ENCODE measurements at regions not wholly inside any gene's neighbourhood (a gene's known extent, or its start where the extent isn't known, plus 50 kb on each side); places are given as distances from the start of the nearest gene placed in this dataset.

GRCh38 chr9:25960178-25960577 lies 281.9 kb upstream of the TUSC1 start:
- no peak overlapping the region for H2AFZ ChIP-seq (ENCODE audit: low read length)
- TF ChIP-seq KDM1A (IDR thresholded peaks at IDR 0.05; ENCODE audit: borderline replicate concordance, low read length) (no peak), SIN3A (conservative IDR thresholded peaks at IDR 0.05 in 1 of 2, IDR thresholded peaks at IDR 0.05 in 1 of 2; ENCODE audit: low read depth in 1 of 2, low read length in 2 of 2) (no peak), GABPA (IDR thresholded peaks at IDR 0.05; ENCODE audit: borderline replicate concordance, insufficient read depth, low read length) (no peak), CBX8 (IDR thresholded peaks at IDR 0.05; ENCODE audit: borderline replicate concordance, low read depth, low read length) (no peak), EZH2 (IDR thresholded peaks at IDR 0.05; ENCODE audit: low read depth, low read length, severe bottlenecking) (no peak), SUZ12 (IDR thresholded peaks at IDR 0.05; ENCODE audit: low read length) (no peak)
- H3K36me3 ChIP-seq (ENCODE audit: control insufficient read depth in 2 of 4, insufficient read depth in 4 of 4, low read length in 3 of 4), result peaks cover 0 to 5% (median 0%) of the 10 kb centered on the region in 4 experiments; a peak in 1 of 8 replicates
- H2BK5ac ChIP-seq (ENCODE audit: low read depth, low read length), result no peak overlapping the region
- no peaks in the 10 kb centered on the region for H4K20me1 ChIP-seq (replicated peaks in 1 of 2; ENCODE audit: control insufficient read depth in 1 of 2, insufficient read depth in 2 of 2, low read length in 2 of 2)
- H3K23me2 ChIP-seq (ENCODE audit: low read depth, low read length), result no peaks in the 10 kb centered on the region
- no peak overlapping the region for H4K8ac ChIP-seq (ENCODE audit: extremely low read depth, insufficient read depth, low read length)
- whole genome bisulfite sequencing, 2 experiments (ENCODE audit: extremely low coverage in 1 of 2, insufficient coverage in 1 of 2, insufficient read length in 1 of 2, insufficient replicate concordance in 2 of 2, low coverage in 1 of 2, low lambda C conversion rate in 2 of 2, missing lambda C conversion rate in 1 of 2), result 97% methylated on average over 3 of the region's 3 CpGs; no CpG with 5 or more reads in 1 of the 2 experiments
- no peak overlapping the region for H3K4ac ChIP-seq (replicated peaks; ENCODE audit: insufficient read length, low read depth, low read length)
- H3K4me1 ChIP-seq (replicated peaks in 1 of 4; ENCODE audit: control insufficient read depth in 3 of 4, insufficient read depth in 4 of 4, low read length in 3 of 4), result no peaks in the 10 kb centered on the region
- FAIRE-seq (no peak), DNase-seq (ENCODE audit: low read depth in 1 of 2, low spot score in 2 of 2) (no peak)
- peaks cover 0 to 7% (median 4%) of the 10 kb centered on the region in 4 experiments; a peak in 5 of 7 replicates for H3K27me3 ChIP-seq (replicated peaks in 1 of 4; ENCODE audit: control insufficient read depth in 3 of 4, extremely low read depth in 1 of 4, insufficient read depth in 3 of 4, low read length in 3 of 4)
- H3K18ac ChIP-seq (ENCODE audit: extremely low read depth, low read length), result no peak overlapping the region
- no peak overlapping the region for H2AK5ac ChIP-seq (ENCODE audit: low read depth, low read length)
- no peak overlapping the region for H2BK20ac ChIP-seq (ENCODE audit: low read length)
- H3K9me3 ChIP-seq (ENCODE audit: insufficient read depth in 2 of 2, low read depth in 1 of 2, low read length in 1 of 2), result peaks cover 7% of the 10 kb centered on the region in 2 experiments; a peak in 2 of 4 replicates
- H3K9ac ChIP-seq (replicated peaks in 1 of 4; ENCODE audit: extremely low read depth in 1 of 4, low read depth in 3 of 4, low read length in 3 of 4), result no peak overlapping the region
- no peak overlapping the region for H3K27ac ChIP-seq (ENCODE audit: low read depth, low read length)
- H3K23ac ChIP-seq (ENCODE audit: insufficient read length), result no peak overlapping the region
- H2BK12ac ChIP-seq (ENCODE audit: low read depth, low read length), result no peak overlapping the region
- H3K79me1 ChIP-seq (ENCODE audit: low read depth, low read length), result no peaks in the 10 kb centered on the region
- no peak overlapping the region for H3K14ac ChIP-seq (ENCODE audit: insufficient read length)
- ChIA-PET CTCF (ENCODE audit: partially characterized antibody) (interaction anchor here (1.0 kb wide), 1 partner anchor 367 kb away, joined by 6 read pairs; no protein-coding TSS in a partner anchor), POLR2A (ENCODE audit: partially characterized antibody) (no interaction called here)
- no peak overlapping the region for H4K91ac ChIP-seq (replicated peaks; ENCODE audit: insufficient read length, low read length)
- H3K56ac ChIP-seq (replicated peaks; ENCODE audit: insufficient read length, low read depth, low read length), result no peak overlapping the region
- H4K5ac ChIP-seq (ENCODE audit: insufficient read length, low read depth, low read length), result no peak overlapping the region
- no peak overlapping the region for H3K4me3 ChIP-seq (ENCODE audit: extremely low read depth in 1 of 4, insufficient read depth in 2 of 4, low read depth in 3 of 4, low read length in 4 of 4)
- no peak overlapping the region for H3K4me2 ChIP-seq (ENCODE audit: insufficient read depth in 1 of 2, low read depth in 2 of 2, low read length in 2 of 2)
- H2BK15ac ChIP-seq (ENCODE audit: low read length), result no peak overlapping the region
- H3K79me2 ChIP-seq (ENCODE audit: control insufficient read depth in 1 of 2, insufficient read depth in 2 of 2, low read length in 2 of 2), result no peaks in the 10 kb centered on the region
- H2BK120ac ChIP-seq (replicated peaks; ENCODE audit: low read depth, low read length), result no peak overlapping the region
